ENCODE measurements at regions not wholly inside any gene's neighbourhood (a gene's known extent, or its start where the extent isn't known, plus 50 kb on each side); places are given as distances from the start of the nearest gene placed in this dataset.

GRCh38 chr20:19851861-19852260 is 93.8 kb downstream of the RIN2 start:
- no peak for DNase-seq
- no peak for ATAC-seq (ENCODE audit: low read depth)
- H3K27ac ChIP-seq (ENCODE audit: low read length in 2 of 2): no peak overlapping the region
- no peaks in the 10 kb centered on the region for H3K36me3 ChIP-seq (replicated peaks in 1 of 2; ENCODE audit: control extremely low read depth in 1 of 2, control insufficient read depth in 1 of 2, extremely low read depth in 1 of 2, insufficient read depth in 2 of 2, low read length in 1 of 2)
- no peaks in the 10 kb centered on the region for H3K4me1 Mint-ChIP-seq
- H3K4me2 ChIP-seq (replicated peaks; ENCODE audit: low read depth, low read length, poor library complexity, severe bottlenecking): no peak overlapping the region
- no peak overlapping the region for H2AFZ ChIP-seq (ENCODE audit: insufficient read depth, low read depth, low read length, poor library complexity, severe bottlenecking)
- TF ChIP-seq EZH2 (IDR thresholded peaks at IDR 0.05; ENCODE audit: borderline replicate concordance, insufficient read depth, low read depth, low read length, poor library complexity, severe bottlenecking) (no peak), CTCF (IDR thresholded peaks at IDR 0.05) (no peak)
- H3K27me3 ChIP-seq (replicated peaks in 1 of 4; ENCODE audit: control extremely low read depth in 1 of 4, control insufficient read depth in 3 of 4, insufficient read depth in 4 of 4, low read length in 3 of 4): peaks cover 0 to 5% (median 3%) of the 10 kb centered on the region in 4 experiments
- peaks cover 18% of the 10 kb centered on the region for H3K27me3 Mint-ChIP-seq
- H3K4me1 ChIP-seq (ENCODE audit: control insufficient read depth in 2 of 2, insufficient read depth in 2 of 2, low read length in 2 of 2): no peaks in the 10 kb centered on the region
- peaks cover 3% of the 10 kb centered on the region for H3K9me3 Mint-ChIP-seq (ENCODE audit: insufficient read depth)
- no peaks in the 10 kb centered on the region for H3K9me3 ChIP-seq (ENCODE audit: control extremely low read depth in 1 of 3, control insufficient read depth in 2 of 3, insufficient read depth in 1 of 3, low read length in 2 of 3)
- 58% methylated on average over 7 of the region's 7 CpGs for WGBS (ENCODE audit: insufficient coverage)
- H3K4me3 ChIP-seq (ENCODE audit: control extremely low read depth in 1 of 5, extremely low read depth in 1 of 5, insufficient read depth in 1 of 5, low read depth in 2 of 5, low read length in 4 of 5): no peak overlapping the region
- no peak overlapping the region for H3K4me3 Mint-ChIP-seq
- intact Hi-C loops (cut with micrococcal nuclease): no loop called here
- no peaks in the 10 kb centered on the region for H4K20me1 ChIP-seq (ENCODE audit: control insufficient read depth, insufficient read depth, low read length, poor library complexity, severe bottlenecking)
- H3K79me2 ChIP-seq (ENCODE audit: control insufficient read depth, insufficient read depth, low read length): no peaks in the 10 kb centered on the region
- H3K27ac Mint-ChIP-seq: no peak overlapping the region
- no peak overlapping the region for H3K9ac ChIP-seq (ENCODE audit: low read length)
- ChIA-PET POLR2A (no interaction called here), CTCF (no interaction called here)

GRCh38 chr20:19855416-19855815 is 97.4 kb downstream of the RIN2 start:
- 100% methylated on average over 1 of the region's 3 CpGs for WGBS (ENCODE audit: insufficient coverage)
- TF ChIP-seq CTCF (IDR thresholded peaks at IDR 0.05): no peak
- TF ChIP-seq EZH2 (IDR thresholded peaks at IDR 0.05; ENCODE audit: borderline replicate concordance, insufficient read depth, low read depth, low read length, poor library complexity, severe bottlenecking): no peak
- Mint-ChIP-seq H3K4me1 (no peaks in the 10 kb centered on the region), H3K4me3 (no peak overlapping the region), H3K27me3 (peaks cover 25% of the 10 kb centered on the region), H3K9me3 (ENCODE audit: insufficient read depth) (peaks cover 3% of the 10 kb centered on the region), H3K27ac (no peak overlapping the region)
- Histone ChIP-seq H3K36me3 (replicated peaks in 1 of 2; ENCODE audit: control extremely low read depth in 1 of 2, control insufficient read depth in 1 of 2, extremely low read depth in 1 of 2, insufficient read depth in 2 of 2, low read length in 1 of 2) (no peaks in the 10 kb centered on the region), H3K9ac (ENCODE audit: low read length) (no peak overlapping the region), H3K4me2 (replicated peaks; ENCODE audit: low read depth, low read length, poor library complexity, severe bottlenecking) (no peak overlapping the region), H3K79me2 (ENCODE audit: control insufficient read depth, insufficient read depth, low read length) (no peaks in the 10 kb centered on the region), H3K27ac (ENCODE audit: low read length in 2 of 2) (no peak overlapping the region), H4K20me1 (ENCODE audit: control insufficient read depth, insufficient read depth, low read length, poor library complexity, severe bottlenecking) (no peaks in the 10 kb centered on the region), H3K9me3 (ENCODE audit: control extremely low read depth in 1 of 3, control insufficient read depth in 2 of 3, insufficient read depth in 1 of 3, low read length in 2 of 3) (no peaks in the 10 kb centered on the region), H3K4me3 (ENCODE audit: control extremely low read depth in 1 of 5, extremely low read depth in 1 of 5, insufficient read depth in 1 of 5, low read depth in 2 of 5, low read length in 4 of 5) (no peak overlapping the region), H2AFZ (ENCODE audit: insufficient read depth, low read depth, low read length, poor library complexity, severe bottlenecking) (no peak overlapping the region), H3K4me1 (ENCODE audit: control insufficient read depth in 2 of 2, insufficient read depth in 2 of 2, low read length in 2 of 2) (no peaks in the 10 kb centered on the region), H3K27me3 (replicated peaks in 1 of 4; ENCODE audit: control extremely low read depth in 1 of 4, control insufficient read depth in 3 of 4, insufficient read depth in 4 of 4, low read length in 3 of 4) (peaks cover 0 to 13% (median 2%) of the 10 kb centered on the region in 4 experiments)
- POLR2A ChIA-PET: no interaction called here
- DNase-seq (no peak), ATAC-seq (ENCODE audit: low read depth) (no peak)
- intact Hi-C loops (cut with micrococcal nuclease): no loop called here
- CTCF ChIA-PET: no interaction called here
